ENCODE measurements at regions not wholly inside any gene's neighbourhood (a gene's known extent, or its start where the extent isn't known, plus 50 kb on each side); places are given as distances from the start of the nearest gene placed in this dataset.

- 64% methylated on average over 2 of the region's 2 CpGs for WGBS
- Histone ChIP-seq H3K27me3 (replicated peaks; ENCODE audit: insufficient read depth) (no peaks in the 10 kb centered on the region), H3K36me3 (no peaks in the 10 kb centered on the region), H3K4me1 (replicated peaks) (no peaks in the 10 kb centered on the region), H3K9me3 (no peaks in the 10 kb centered on the region), H3K4me3 (no peak overlapping the region), H3K27ac (no peak overlapping the region)
- no peak for DNase-seq (ENCODE audit: low spot score)
- TF ChIP-seq POLR2A (IDR thresholded peaks at IDR 0.05): no peak
- TF ChIP-seq POLR2AphosphoS5 (IDR thresholded peaks at IDR 0.05): no peak
- no peak for TF ChIP-seq CTCF (IDR thresholded peaks at IDR 0.05)
- intact Hi-C loops (cut with DNase I): no loop called here
Observed at GRCh38 chr7:68376131-68376661, 1222.1 kb upstream of the AUTS2 start.

GRCh38 chr7:68381731-68382130, 1216.5 kb upstream of the AUTS2 start:
- Histone ChIP-seq H3K27me3 (replicated peaks; ENCODE audit: insufficient read depth) (no peaks in the 10 kb centered on the region), H3K9me3 (no peaks in the 10 kb centered on the region), H3K4me3 (no peak overlapping the region), H3K36me3 (no peaks in the 10 kb centered on the region), H3K27ac (no peak overlapping the region), H3K4me1 (replicated peaks) (no peaks in the 10 kb centered on the region)
- no peak for TF ChIP-seq CTCF (IDR thresholded peaks at IDR 0.05)
- no peak for TF ChIP-seq POLR2A (IDR thresholded peaks at IDR 0.05)
- TF ChIP-seq POLR2AphosphoS5 (IDR thresholded peaks at IDR 0.05): no peak
- 45% methylated on average over 2 of the region's 2 CpGs for WGBS
- no peak for DNase-seq (ENCODE audit: low spot score)
- intact Hi-C loops (cut with DNase I): no loop called here

- Histone ChIP-seq H3K9me3 (no peaks in the 10 kb centered on the region), H3K4me1 (replicated peaks) (no peaks in the 10 kb centered on the region), H3K36me3 (no peaks in the 10 kb centered on the region), H3K27me3 (replicated peaks; ENCODE audit: insufficient read depth) (no peaks in the 10 kb centered on the region), H3K27ac (no peak overlapping the region), H3K4me3 (no peak overlapping the region)
- WGBS: 91% methylated on average over 1 of the region's 1 CpG
- intact Hi-C loops (cut with DNase I): no loop called here
- no peak for DNase-seq (ENCODE audit: low spot score)
- TF ChIP-seq POLR2AphosphoS5 (IDR thresholded peaks at IDR 0.05) (no peak), CTCF (IDR thresholded peaks at IDR 0.05) (no peak), POLR2A (IDR thresholded peaks at IDR 0.05) (no peak)
Observed at GRCh38 chr7:68384581-68384980, 1213.7 kb upstream of the AUTS2 start.

- no peaks in the 10 kb centered on the region for H3K4me1 ChIP-seq (replicated peaks)
- H3K4me3 ChIP-seq: no peak overlapping the region
- intact Hi-C loops (cut with DNase I): no loop called here
- no peaks in the 10 kb centered on the region for H3K9me3 ChIP-seq
- no peak overlapping the region for H3K27ac ChIP-seq
- WGBS: 54% methylated on average over 2 of the region's 2 CpGs
- no peaks in the 10 kb centered on the region for H3K36me3 ChIP-seq
- no peak for DNase-seq (ENCODE audit: low spot score)
- TF ChIP-seq POLR2A (IDR thresholded peaks at IDR 0.05) (no peak), CTCF (IDR thresholded peaks at IDR 0.05) (no peak), POLR2AphosphoS5 (IDR thresholded peaks at IDR 0.05) (no peak)
- H3K27me3 ChIP-seq (replicated peaks; ENCODE audit: insufficient read depth): no peaks in the 10 kb centered on the region
Observed at GRCh38 chr7:68393051-68393450, 1205.2 kb upstream of the AUTS2 start.

- Histone ChIP-seq H3K36me3 (no peaks in the 10 kb centered on the region), H3K27me3 (replicated peaks; ENCODE audit: insufficient read depth) (no peaks in the 10 kb centered on the region), H3K4me3 (no peak overlapping the region), H3K4me1 (replicated peaks) (no peaks in the 10 kb centered on the region), H3K9me3 (no peaks in the 10 kb centered on the region), H3K27ac (no peak overlapping the region)
- TF ChIP-seq POLR2A (IDR thresholded peaks at IDR 0.05) (no peak), POLR2AphosphoS5 (IDR thresholded peaks at IDR 0.05) (no peak), CTCF (IDR thresholded peaks at IDR 0.05) (no peak)
- intact Hi-C loops (cut with DNase I): no loop called here
- DNase-seq (ENCODE audit: low spot score): no peak
- 95% methylated on average over 3 of the region's 3 CpGs for WGBS
Observed at GRCh38 chr7:68394131-68394530, 1204.1 kb upstream of the AUTS2 start.
